Testis (tissue), 2 donors: ENCODE measurements at regions not wholly inside any gene's neighbourhood (a gene's known extent, or its start where the extent isn't known, plus 50 kb on each side); places are given as distances from the start of the nearest gene placed in this dataset.

Experiments used
- DNase-seq: peaks from one replicate; pipeline ENCODE4 v3.0.0-alpha.2; 2019
- H3K27ac ChIP-seq, 2 donors: fragments of 200-600 bp; sonication (generic); one replicate each; pipeline ENCODE4 v1.5.1; 2019
- H3K27me3 ChIP-seq: fragments of 200-600 bp; sonication (generic); one replicate; pipeline ENCODE4 v1.5.1; 2019
- H3K36me3 ChIP-seq: fragments of 200-600 bp; sonication (generic); one replicate; pipeline ENCODE4 v1.5.1; 2017; ENCODE audit warnings: low read depth; ENCODE audit errors: missing control alignments
- H3K4me1 ChIP-seq: fragments of 200-600 bp; sonication (generic); one replicate; pipeline ENCODE4 v1.5.1; 2019
- H3K4me3 ChIP-seq, 2 donors: fragments of 200-600 bp; sonication (generic); one replicate each; pipeline ENCODE4 v1.5.1; 2017 to 2019
- H3K9me3 ChIP-seq: fragments of 200-600 bp; sonication (generic); one replicate; pipeline ENCODE4 v1.5.1; 2017
- POLR2A ChIP-seq: fragments of 450-650 bp; IDR thresholded peaks from one replicate; pipeline ENCODE4 v1.6.1; 2017; ENCODE audit warnings: antibody characterized with exemption, mild to moderate bottlenecking, moderate library complexity
- WGBS, 2 donors: methylation state at CpG; one replicate each; pipeline ENCODE4 v1.1.5; 2018; 5-methylcytosine and 5-hydroxymethylcytosine counted together
- intact Hi-C: fragments of 100-400 bp; cut with DNase I; formaldehyde crosslinking; loops from one replicate; pipeline ENCODE4 v1.15.1; 2023; ENCODE audit warnings: low total_unique reads
- TF ChIP-seq, protein P1 (sequence below), 3 experiments: fragments of 450-650 bp in 2 of 3; fragments of 200-600 bp in 1 of 3; sonication (generic) in 1 of 3; IDR thresholded peaks; one replicate each; pipeline ENCODE4 v1.5.1; 2016 to 2019; ENCODE audit warnings: antibody characterized with exemption in 3 of 3, mild to moderate bottlenecking in 2 of 3, moderate library complexity in 1 of 3

DNA sequence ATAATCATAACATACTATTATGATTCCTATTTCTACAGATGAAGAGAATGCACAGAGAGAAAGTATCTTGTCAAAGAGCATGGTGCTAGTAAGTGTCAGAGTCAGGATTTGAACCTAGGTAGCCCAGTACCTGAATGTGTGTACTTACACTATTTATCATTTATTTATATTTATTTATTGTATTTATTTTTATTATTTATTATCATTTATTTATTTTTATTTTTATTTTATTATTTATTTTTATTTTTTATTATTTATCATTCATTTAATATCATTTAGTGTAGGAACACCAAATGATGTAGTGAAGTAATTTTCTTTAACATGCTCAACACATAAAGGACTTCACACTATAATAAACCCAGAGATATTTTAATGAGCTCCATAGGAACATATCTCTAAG lies 209.4 kb upstream of the ZFP42 start:
- intact Hi-C loops: no loop called here
- no peak for TF ChIP-seq POLR2A
- TF ChIP-seq, protein P1, sequence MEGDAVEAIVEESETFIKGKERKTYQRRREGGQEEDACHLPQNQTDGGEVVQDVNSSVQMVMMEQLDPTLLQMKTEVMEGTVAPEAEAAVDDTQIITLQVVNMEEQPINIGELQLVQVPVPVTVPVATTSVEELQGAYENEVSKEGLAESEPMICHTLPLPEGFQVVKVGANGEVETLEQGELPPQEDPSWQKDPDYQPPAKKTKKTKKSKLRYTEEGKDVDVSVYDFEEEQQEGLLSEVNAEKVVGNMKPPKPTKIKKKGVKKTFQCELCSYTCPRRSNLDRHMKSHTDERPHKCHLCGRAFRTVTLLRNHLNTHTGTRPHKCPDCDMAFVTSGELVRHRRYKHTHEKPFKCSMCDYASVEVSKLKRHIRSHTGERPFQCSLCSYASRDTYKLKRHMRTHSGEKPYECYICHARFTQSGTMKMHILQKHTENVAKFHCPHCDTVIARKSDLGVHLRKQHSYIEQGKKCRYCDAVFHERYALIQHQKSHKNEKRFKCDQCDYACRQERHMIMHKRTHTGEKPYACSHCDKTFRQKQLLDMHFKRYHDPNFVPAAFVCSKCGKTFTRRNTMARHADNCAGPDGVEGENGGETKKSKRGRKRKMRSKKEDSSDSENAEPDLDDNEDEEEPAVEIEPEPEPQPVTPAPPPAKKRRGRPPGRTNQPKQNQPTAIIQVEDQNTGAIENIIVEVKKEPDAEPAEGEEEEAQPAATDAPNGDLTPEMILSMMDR (IDR thresholded peaks at IDR 0.05): no peak
- H3K27ac ChIP-seq: no peak overlapping the region

DNA sequence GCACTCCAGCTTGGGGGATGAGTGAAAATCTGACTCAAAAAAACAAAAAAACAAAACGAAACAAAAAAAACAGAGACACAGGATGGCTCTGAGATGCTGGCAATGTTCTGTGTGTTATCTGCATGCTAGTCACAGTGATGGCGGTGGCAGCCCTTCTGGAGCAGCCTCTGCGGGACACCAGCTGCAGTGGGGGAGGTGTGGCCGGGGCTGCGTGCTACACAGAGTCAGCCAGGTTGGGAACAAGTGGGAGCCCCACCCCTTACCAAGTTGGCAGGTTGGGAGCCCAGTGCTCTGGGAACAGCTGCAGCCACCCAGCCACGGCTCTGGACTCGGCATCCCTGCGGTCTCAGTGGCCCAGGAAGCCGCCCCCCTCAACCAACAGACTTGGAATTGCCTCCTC lies 206.5 kb upstream of the ZFP42 start:
- intact Hi-C loops: no loop called here
- Histone ChIP-seq H3K9me3 (no peaks in the 10 kb centered on the region), H3K27ac (no peak overlapping the region), H3K27me3 (no peaks in the 10 kb centered on the region), H3K36me3 (no peaks in the 10 kb centered on the region), H3K4me1 (no peaks in the 10 kb centered on the region), H3K4me3 (no peak overlapping the region)
- DNase-seq: no peak
- WGBS, 2 donors: 94 to 95% methylated on average over 3 to 9 of the region's 9 CpGs
- TF ChIP-seq POLR2A: no peak
- TF ChIP-seq, protein P1 (IDR thresholded peaks at IDR 0.05): no peak

More for the DNA sequence above, 209.4 kb upstream of the ZFP42 start:
- H3K27me3 ChIP-seq: no peaks in the 10 kb centered on the region
- DNase-seq: no peak
- H3K36me3 ChIP-seq: no peaks in the 10 kb centered on the region
- H3K9me3 ChIP-seq: no peaks in the 10 kb centered on the region
- no peaks in the 10 kb centered on the region for H3K4me1 ChIP-seq
- H3K4me3 ChIP-seq: no peak overlapping the region

DNA sequence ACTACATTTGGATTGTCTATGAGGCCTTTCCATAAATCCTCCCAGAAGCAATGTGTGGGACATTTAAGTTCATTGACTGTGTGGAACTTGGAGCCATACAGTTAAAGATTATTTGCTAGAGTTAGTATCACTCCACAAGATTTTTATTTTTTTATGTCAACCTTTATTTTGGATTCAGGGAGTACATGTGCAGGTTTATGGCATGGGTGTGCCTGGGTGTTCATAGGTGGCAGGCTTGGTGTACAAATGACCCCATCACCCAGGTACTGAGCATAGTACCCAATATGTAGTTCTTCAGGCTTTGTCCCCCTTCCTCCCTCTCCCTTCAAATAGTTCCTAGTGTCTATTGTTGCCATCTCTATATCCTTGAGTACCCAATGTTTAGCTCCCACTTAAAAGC lies 199.8 kb upstream of the ZFP42 start:
- no peak overlapping the region for H3K4me3 ChIP-seq
- no peaks in the 10 kb centered on the region for H3K36me3 ChIP-seq
- H3K4me1 ChIP-seq: no peaks in the 10 kb centered on the region
- no peak overlapping the region for H3K27ac ChIP-seq
- TF ChIP-seq, protein P1 (IDR thresholded peaks at IDR 0.05): no peak
- TF ChIP-seq POLR2A: no peak
- H3K9me3 ChIP-seq: no peaks in the 10 kb centered on the region
- H3K27me3 ChIP-seq: no peaks in the 10 kb centered on the region
- intact Hi-C loops: no loop called here
- DNase-seq: no peak

DNA sequence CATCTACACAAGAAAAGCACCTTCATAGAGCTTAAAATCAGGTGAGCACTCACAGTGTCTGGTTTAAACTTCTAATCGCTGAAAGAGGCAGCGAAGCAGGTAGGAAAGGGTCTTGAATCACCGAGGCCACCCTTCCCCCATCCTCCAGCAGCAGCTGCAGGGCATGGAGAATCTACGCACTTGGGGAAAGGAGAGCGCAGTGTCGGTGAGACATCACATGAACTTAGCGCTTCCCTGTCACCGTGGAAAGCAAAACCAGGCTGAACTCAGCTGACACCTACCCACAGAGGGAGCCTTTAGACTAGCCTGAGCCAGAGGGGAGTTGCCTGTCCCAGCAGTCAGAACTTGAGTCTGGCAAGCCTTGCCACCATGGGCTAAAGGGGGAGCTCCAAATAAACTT lies 197.2 kb upstream of the ZFP42 start:
- WGBS, 2 donors: 90 to 95% methylated on average over 8 of the region's 8 CpGs
- no peak overlapping the region for H3K27ac ChIP-seq
- DNase-seq: no peak
- no peaks in the 10 kb centered on the region for H3K4me1 ChIP-seq
- no peak overlapping the region for H3K4me3 ChIP-seq
- H3K36me3 ChIP-seq: no peaks in the 10 kb centered on the region
- intact Hi-C loops: no loop called here
- TF ChIP-seq, protein P1 (IDR thresholded peaks at IDR 0.05): no peak
- no peak for TF ChIP-seq POLR2A
- no peaks in the 10 kb centered on the region for H3K9me3 ChIP-seq
- no peaks in the 10 kb centered on the region for H3K27me3 ChIP-seq

DNA sequence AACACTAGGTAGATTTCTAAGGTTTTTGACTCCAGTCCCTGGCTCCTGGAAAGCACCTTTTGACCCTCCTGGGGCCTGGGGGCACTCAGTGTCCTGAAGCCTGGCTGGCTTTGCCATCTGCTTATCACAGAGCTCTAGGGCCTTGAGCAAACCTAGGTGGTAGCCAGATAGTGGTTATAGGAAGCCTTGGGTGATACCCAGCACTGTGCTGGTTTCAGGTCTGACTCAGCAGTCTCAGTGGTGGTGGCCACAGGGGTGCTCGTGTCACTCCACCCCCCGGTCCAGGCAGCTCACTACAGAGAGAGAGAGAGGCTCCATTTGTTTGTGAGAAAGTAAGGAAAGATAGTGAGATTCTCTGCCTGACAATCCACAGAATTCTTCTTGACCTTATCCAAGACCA lies 195.8 kb upstream of the ZFP42 start:
- no peak for DNase-seq
- H3K4me1 ChIP-seq: no peaks in the 10 kb centered on the region
- intact Hi-C loops: no loop called here
- WGBS, 2 donors: 61 to 100% methylated on average over 1 to 2 of the region's 2 CpGs
- no peaks in the 10 kb centered on the region for H3K27me3 ChIP-seq
- no peak overlapping the region for H3K4me3 ChIP-seq
- no peaks in the 10 kb centered on the region for H3K36me3 ChIP-seq
- H3K27ac ChIP-seq: no peak overlapping the region
- H3K9me3 ChIP-seq: no peaks in the 10 kb centered on the region
- TF ChIP-seq POLR2A: no peak
- TF ChIP-seq, protein P1 (IDR thresholded peaks at IDR 0.05): no peak
